ENCODE measurements at regions not wholly inside any gene's neighbourhood (a gene's known extent, or its start where the extent isn't known, plus 50 kb on each side); places are given as distances from the start of the nearest gene placed in this dataset.

GRCh38 chr5:167573370-167574127, 717.9 kb upstream of the WWC1 start:
- no peak overlapping the region for H3K4me3 ChIP-seq (replicated peaks in 1 of 3; ENCODE audit: insufficient read depth in 1 of 3, low read depth in 2 of 3, low read length in 3 of 3)
- DNase-seq (ENCODE audit: low spot score) (no peak), ATAC-seq (peak; percentile 63), FAIRE-seq (no peak)
- H3K27ac ChIP-seq (ENCODE audit: extremely low read length, insufficient read depth, low read length) = no peak overlapping the region
- intact Hi-C loops (cut with micrococcal nuclease; ENCODE audit: unreplicated experiment) (no loop called here), in situ Hi-C loops (cut with HindIII; ENCODE audit: extremely low pct_ligation_motif_present, low pct_unique_long_range_greater_than_20kb) (no loop called here)
- H3K36me3 ChIP-seq (replicated peaks in 1 of 2; ENCODE audit: control insufficient read depth in 1 of 2, insufficient read depth in 2 of 2, low read length in 2 of 2) = no peaks in the 10 kb centered on the region
- CTCF ChIA-PET (ENCODE audit: low intra/inter-chr PET ratio, low total read pairs) = no interaction called here
- H3K9ac ChIP-seq (ENCODE audit: insufficient read depth, low read depth, low read length) = no peak overlapping the region
- H3K79me2 ChIP-seq (ENCODE audit: insufficient read depth, low read length) = no peaks in the 10 kb centered on the region
- POLR2A ChIA-PET = no interaction called here
- H3K4me2 ChIP-seq (ENCODE audit: low read depth, low read length) = no peak overlapping the region
- peaks cover 0 to 11% of the 10 kb centered on the region in 2 experiments; a peak in 1 of 5 replicates for H3K27me3 ChIP-seq (ENCODE audit: control insufficient read depth in 1 of 2, insufficient read depth in 2 of 2, low read length in 2 of 2)
- no peak for TF ChIP-seq ZNF562 (CRISPR knock-in tag; IDR thresholded peaks at IDR 0.05; ENCODE audit: borderline replicate concordance)
- TF ChIP-seq SMAD1 (CRISPR knock-in tag; IDR thresholded peaks at IDR 0.05; ENCODE audit: borderline replicate concordance, low read depth) = no peak
- no peak for TF ChIP-seq CREM (IDR thresholded peaks at IDR 0.05)
- no peak for TF ChIP-seq CREM (CRISPR knock-in tag; IDR thresholded peaks at IDR 0.05)
- TF ChIP-seq HNRNPUL1 (IDR thresholded peaks at IDR 0.05; ENCODE audit: low read depth, low read length) = no peak
- TF ChIP-seq PCBP1 (IDR thresholded peaks at IDR 0.05; ENCODE audit: borderline replicate concordance, low read depth, low read length) = no peak
- no peak for TF ChIP-seq ETV6 (CRISPR knock-in tag; conservative IDR thresholded peaks at IDR 0.05)
- TF ChIP-seq ZNF589 (CRISPR knock-in tag; conservative IDR thresholded peaks at IDR 0.05) = no peak
- TF ChIP-seq SMC3 (IDR thresholded peaks at IDR 0.05; ENCODE audit: low read length) = no peak
- TF ChIP-seq ZNF143 (CRISPR knock-in tag; IDR thresholded peaks at IDR 0.05) = no peak
- TF ChIP-seq THYN1 (CRISPR knock-in tag; IDR thresholded peaks at IDR 0.05; ENCODE audit: borderline replicate concordance, low read depth) = no peak
- no peak for TF ChIP-seq GFI1 (CRISPR knock-in tag; IDR thresholded peaks at IDR 0.05; ENCODE audit: borderline replicate concordance)
- no peak for TF ChIP-seq SP140L (CRISPR knock-in tag; IDR thresholded peaks at IDR 0.05; ENCODE audit: borderline replicate concordance)
- TF ChIP-seq ISL2 (CRISPR knock-in tag; IDR thresholded peaks at IDR 0.05) = no peak
- 7% methylated on average over 22 of the region's 23 CpGs for WGBS (ENCODE audit: low lambda C conversion rate)
- no peaks in the 10 kb centered on the region for H3K4me1 ChIP-seq (ENCODE audit: insufficient read depth, low read length)
- no peaks in the 10 kb centered on the region for H3K9me3 ChIP-seq (ENCODE audit: low read length)
- no peaks in the 10 kb centered on the region for H4K20me1 ChIP-seq (ENCODE audit: insufficient read depth, low read length)
- H2AFZ ChIP-seq (ENCODE audit: low read length) = no peak overlapping the region
- no TSS peak for BruUV-seq (replicated peaks)
